Mucosa of stomach (tissue), 1 donor: ENCODE measurements at regions not wholly inside any gene's neighbourhood (a gene's known extent, or its start where the extent isn't known, plus 50 kb on each side); places are given as distances from the start of the nearest gene placed in this dataset.

ENCODE experiments used
- H3K27me3 ChIP-seq: one replicate; pipeline ENCODE4 v1.7.0; 2013; ENCODE audit warnings: mild to moderate bottlenecking, low read length; ENCODE audit not compliant: control insufficient read depth, insufficient read depth
- H3K36me3 ChIP-seq: one replicate; pipeline ENCODE4 v1.7.0; 2013; ENCODE audit warnings: low read length; ENCODE audit not compliant: control insufficient read depth, insufficient read depth
- H3K4me1 ChIP-seq: one replicate; pipeline ENCODE4 v1.7.0; 2013; ENCODE audit warnings: mild to moderate bottlenecking, low read length; ENCODE audit not compliant: control insufficient read depth, insufficient read depth
- H3K4me3 ChIP-seq: one replicate; pipeline ENCODE4 v1.7.0; 2013; ENCODE audit warnings: low read length
- H3K9ac ChIP-seq: one replicate; pipeline ENCODE4 v1.7.0; 2013; ENCODE audit warnings: mild to moderate bottlenecking, low read length, moderate library complexity
- H3K9me3 ChIP-seq: one replicate; pipeline ENCODE4 v1.7.0; 2013; ENCODE audit warnings: mild to moderate bottlenecking, low read length, moderate library complexity; ENCODE audit not compliant: control insufficient read depth
- donor health status: Pancreatic carcinoma.

- Histone ChIP-seq H3K4me3 (no peak overlapping the region), H3K9ac (no peak overlapping the region), H3K9me3 (no peaks in the 10 kb centered on the region), H3K4me1 (peaks cover 3% of the 10 kb centered on the region), H3K27me3 (no peaks in the 10 kb centered on the region), H3K36me3 (no peaks in the 10 kb centered on the region)
These were observed 146.9 kb upstream of the PHACTR1 start for GRCh38 chr6:12569646-12570045.

GRCh38 chr6:12570461-12571030 lies 146.0 kb upstream of the PHACTR1 start:
- H3K9me3 ChIP-seq, result no peaks in the 10 kb centered on the region
- no peak overlapping the region for H3K9ac ChIP-seq
- H3K27me3 ChIP-seq, result no peaks in the 10 kb centered on the region
- no peaks in the 10 kb centered on the region for H3K36me3 ChIP-seq
- no peak overlapping the region for H3K4me3 ChIP-seq
- peaks cover 3% of the 10 kb centered on the region for H3K4me1 ChIP-seq

GRCh38 chr6:12572896-12573827 lies 143.4 kb upstream of the PHACTR1 start:
- Histone ChIP-seq H3K4me1 (peaks cover 3% of the 10 kb centered on the region), H3K36me3 (no peaks in the 10 kb centered on the region), H3K9me3 (no peaks in the 10 kb centered on the region), H3K9ac (no peak overlapping the region), H3K4me3 (no peak overlapping the region), H3K27me3 (no peaks in the 10 kb centered on the region)

GRCh38 chr6:12575961-12576360 lies 140.6 kb upstream of the PHACTR1 start:
- no peak overlapping the region for H3K4me3 ChIP-seq
- no peaks in the 10 kb centered on the region for H3K9me3 ChIP-seq
- H3K27me3 ChIP-seq, result no peaks in the 10 kb centered on the region
- H3K9ac ChIP-seq, result no peak overlapping the region
- H3K4me1 ChIP-seq, result peaks cover 3% of the 10 kb centered on the region
- no peaks in the 10 kb centered on the region for H3K36me3 ChIP-seq

GRCh38 chr6:12576389-12576788 lies 140.2 kb upstream of the PHACTR1 start:
- Histone ChIP-seq H3K9ac (no peak overlapping the region), H3K4me3 (no peak overlapping the region)

GRCh38 chr6:12577124-12577850 lies 139.3 kb upstream of the PHACTR1 start:
- Histone ChIP-seq H3K27me3 (no peaks in the 10 kb centered on the region), H3K9me3 (no peaks in the 10 kb centered on the region), H3K36me3 (no peaks in the 10 kb centered on the region), H3K4me1 (peaks cover 3% of the 10 kb centered on the region), H3K4me3 (no peak overlapping the region), H3K9ac (no peak overlapping the region)

More at GRCh38 chr6:12576389-12576788, 140.2 kb upstream of the PHACTR1 start:
- peaks cover 3% of the 10 kb centered on the region for H3K4me1 ChIP-seq
- no peaks in the 10 kb centered on the region for H3K36me3 ChIP-seq
- no peaks in the 10 kb centered on the region for H3K9me3 ChIP-seq
- H3K27me3 ChIP-seq, result no peaks in the 10 kb centered on the region

- Histone ChIP-seq H3K4me3 (no peak overlapping the region), H3K9ac (no peak overlapping the region), H3K36me3 (no peaks in the 10 kb centered on the region), H3K4me1 (peaks cover 3% of the 10 kb centered on the region), H3K9me3 (no peaks in the 10 kb centered on the region), H3K27me3 (no peaks in the 10 kb centered on the region)
These were observed 138.5 kb upstream of the PHACTR1 start for GRCh38 chr6:12578097-12578496.

- Histone ChIP-seq H3K36me3 (no peaks in the 10 kb centered on the region), H3K9me3 (no peaks in the 10 kb centered on the region), H3K4me3 (no peak overlapping the region), H3K9ac (no peak overlapping the region), H3K27me3 (no peaks in the 10 kb centered on the region), H3K4me1 (no peaks in the 10 kb centered on the region)
These were observed 137.8 kb upstream of the PHACTR1 start for GRCh38 chr6:12578751-12579150.

GRCh38 chr6:12580290-12580689 lies 136.3 kb upstream of the PHACTR1 start:
- H3K4me3 ChIP-seq, result no peak overlapping the region
- H3K9ac ChIP-seq, result no peak overlapping the region
- H3K9me3 ChIP-seq, result no peaks in the 10 kb centered on the region
- no peaks in the 10 kb centered on the region for H3K27me3 ChIP-seq
- no peaks in the 10 kb centered on the region for H3K36me3 ChIP-seq
- no peaks in the 10 kb centered on the region for H3K4me1 ChIP-seq

- H3K9ac ChIP-seq, result no peak overlapping the region
- no peaks in the 10 kb centered on the region for H3K9me3 ChIP-seq
- H3K4me1 ChIP-seq, result no peaks in the 10 kb centered on the region
- H3K27me3 ChIP-seq, result no peaks in the 10 kb centered on the region
- no peaks in the 10 kb centered on the region for H3K36me3 ChIP-seq
- H3K4me3 ChIP-seq, result no peak overlapping the region
These were observed 134.0 kb upstream of the PHACTR1 start for GRCh38 chr6:12582421-12583110.

- Histone ChIP-seq H3K9ac (no peak overlapping the region), H3K4me1 (no peaks in the 10 kb centered on the region), H3K4me3 (no peak overlapping the region)
These were observed 131.7 kb upstream of the PHACTR1 start for GRCh38 chr6:12584631-12585405.

More at GRCh38 chr6:12584631-12585405, 131.7 kb upstream of the PHACTR1 start:
- Histone ChIP-seq H3K27me3 (no peaks in the 10 kb centered on the region), H3K9me3 (no peaks in the 10 kb centered on the region), H3K36me3 (no peaks in the 10 kb centered on the region)
